ENCODE measurements at regions not wholly inside any gene's neighbourhood (a gene's known extent, or its start where the extent isn't known, plus 50 kb on each side); places are given as distances from the start of the nearest gene placed in this dataset.
"Not testable (repeated sequence)": the region's sequence is repeated elsewhere in the genome, so short reads cannot be mapped to it uniquely, and the experiment has no call there.

GRCh38 chr6:102722086-102722485 is 1328.6 kb downstream of the GRIK2 start:
- DNase-seq (ENCODE audit: low spot score); intact Hi-C loops (cut with DNase I): not testable (repeated sequence)

GRCh38 chr6:102717737-102718456 is 1324.4 kb downstream of the GRIK2 start:
- intact Hi-C loops (cut with DNase I): no loop called here

DNA sequence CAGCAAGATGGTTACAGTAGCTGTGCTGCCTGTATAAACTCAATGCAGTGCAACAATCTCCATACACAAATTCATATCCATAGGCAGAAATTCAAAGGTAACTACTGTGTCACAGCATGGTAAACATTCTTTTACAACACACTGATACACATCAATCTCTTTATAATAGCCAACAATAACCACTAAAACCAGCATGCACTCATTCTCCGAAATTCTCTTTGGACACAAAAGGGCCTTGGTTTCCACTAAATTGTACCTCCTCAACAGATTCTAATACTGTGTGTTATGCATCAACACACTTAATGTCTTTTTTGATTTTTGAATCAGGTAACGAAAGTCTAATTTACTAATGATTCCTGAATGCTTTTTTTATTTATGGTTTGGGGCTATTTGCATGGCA is 1323.7 kb downstream of the GRIK2 start:
- no peak for DNase-seq (ENCODE audit: low spot score)
- intact Hi-C loops (cut with DNase I): no loop called here

More at GRCh38 chr6:102717737-102718456, 1324.4 kb downstream of the GRIK2 start:
- no peak for DNase-seq (ENCODE audit: low spot score)

DNA sequence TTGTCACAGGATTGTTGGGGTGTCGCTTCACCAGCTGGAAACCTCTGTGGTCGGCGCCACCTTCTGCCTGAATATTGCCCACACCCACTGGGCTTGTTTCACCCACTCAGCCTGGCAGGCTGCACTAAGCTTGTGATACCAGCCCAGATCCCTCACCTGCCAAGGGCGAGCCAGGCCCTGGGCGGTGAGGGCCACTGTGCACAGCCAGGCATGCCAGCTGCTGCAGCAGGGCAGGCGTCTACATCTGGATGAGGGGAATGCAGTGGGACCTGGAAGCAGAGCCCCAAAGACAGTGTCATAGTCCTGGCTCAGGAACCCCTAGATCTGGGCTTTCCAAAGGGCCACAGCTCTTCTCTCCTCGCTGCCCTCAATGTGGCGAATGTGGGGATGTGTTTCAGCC is 1307.5 kb downstream of the GRIK2 start:
- intact Hi-C loops (cut with DNase I): no loop called here
- no peak for DNase-seq (ENCODE audit: low spot score)

DNA sequence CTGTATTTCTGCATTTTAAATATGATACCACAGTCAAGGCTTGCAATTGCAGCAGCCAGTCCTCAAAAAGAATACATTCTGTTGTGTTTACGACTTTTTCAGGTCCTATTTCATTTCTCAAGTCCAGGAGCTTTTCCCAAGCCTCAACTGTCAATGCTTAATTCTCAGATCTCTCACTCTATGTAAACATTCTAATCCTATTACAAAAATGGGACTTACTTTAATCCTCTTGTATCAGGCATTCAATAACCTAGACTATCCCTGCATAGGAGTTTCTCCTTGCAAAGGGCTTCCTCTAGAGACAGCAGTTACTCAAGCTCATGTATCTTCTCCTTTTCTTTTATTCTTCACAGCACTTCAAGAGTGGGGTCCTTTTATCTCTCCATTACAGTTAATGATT is 1293.0 kb downstream of the GRIK2 start:
- no peak for DNase-seq (ENCODE audit: low spot score)
- intact Hi-C loops (cut with DNase I): no loop called here

DNA sequence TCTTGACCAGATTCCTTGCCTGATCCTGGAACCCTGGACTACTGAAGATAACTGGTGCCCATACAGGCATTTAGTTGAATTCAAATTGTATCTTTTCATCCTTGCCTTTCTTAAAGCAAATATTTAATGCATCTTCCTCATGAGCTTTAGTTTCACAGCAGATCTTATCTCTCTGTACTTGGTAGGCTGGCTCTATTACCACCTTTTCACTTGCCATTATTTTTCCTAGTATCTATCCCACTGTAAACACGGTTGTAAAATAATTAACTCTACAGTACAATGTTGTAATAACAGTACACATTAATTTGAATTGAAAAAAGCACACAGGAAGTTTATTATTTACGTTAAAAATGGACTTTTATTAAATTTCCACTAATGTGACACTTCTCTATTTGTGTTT is 1286.9 kb downstream of the GRIK2 start:
- no peak for DNase-seq (ENCODE audit: low spot score)
- intact Hi-C loops (cut with DNase I): no loop called here

GRCh38 chr6:102679865-102680264 is 1286.4 kb downstream of the GRIK2 start:
- no peak for DNase-seq (ENCODE audit: low spot score)
- intact Hi-C loops (cut with DNase I): no loop called here

- DNase-seq (ENCODE audit: low spot score): no peak
- intact Hi-C loops (cut with DNase I): no loop called here
Measured at GRCh38 chr6:102677225-102677624, 1283.7 kb downstream of the GRIK2 start.

DNA sequence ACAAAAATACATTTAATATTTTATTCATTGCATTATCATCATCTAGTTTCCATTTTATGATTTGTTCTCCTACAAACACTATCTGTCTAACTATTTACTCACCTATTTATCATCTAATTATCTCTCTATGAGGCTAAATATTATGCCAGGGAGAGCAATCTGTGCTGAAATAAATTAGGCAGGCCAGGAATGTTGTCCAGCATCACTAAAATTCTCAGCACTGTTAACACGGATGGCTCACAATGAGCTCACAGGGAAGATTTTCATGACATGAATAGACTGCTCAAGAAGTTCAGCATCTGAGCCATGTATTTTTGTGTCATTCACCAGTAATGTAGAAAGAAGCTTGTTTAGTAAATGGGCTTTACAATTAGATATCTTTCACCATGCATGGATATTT is 1277.2 kb downstream of the GRIK2 start:
- intact Hi-C loops (cut with DNase I): no loop called here

DNA sequence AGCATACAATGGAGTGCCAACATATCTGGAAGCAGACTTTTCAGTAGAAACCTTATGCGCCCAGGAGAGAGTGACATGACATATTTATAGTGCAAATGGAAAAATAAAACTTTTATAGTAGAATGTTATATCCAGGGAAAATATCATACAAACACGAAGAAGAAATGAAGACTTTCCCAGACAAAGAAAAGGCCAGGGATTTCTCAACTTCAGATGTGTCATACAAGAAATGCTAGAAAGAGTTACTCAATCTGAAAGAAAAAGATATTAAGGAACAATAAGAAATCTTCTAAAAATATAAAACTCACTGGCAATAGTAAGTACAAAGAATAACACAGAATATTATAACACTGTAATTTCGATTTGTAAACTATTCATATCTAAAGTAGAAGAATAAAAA is 1269.3 kb downstream of the GRIK2 start:
- intact Hi-C loops (cut with DNase I): no loop called here
- DNase-seq (ENCODE audit: low spot score): no peak

More for the DNA sequence above, 1277.2 kb downstream of the GRIK2 start:
- no peak for DNase-seq (ENCODE audit: low spot score)

GRCh38 chr6:102660303-102660702 is 1266.8 kb downstream of the GRIK2 start:
- DNase-seq (ENCODE audit: low spot score): no peak
- intact Hi-C loops (cut with DNase I): no loop called here

DNA sequence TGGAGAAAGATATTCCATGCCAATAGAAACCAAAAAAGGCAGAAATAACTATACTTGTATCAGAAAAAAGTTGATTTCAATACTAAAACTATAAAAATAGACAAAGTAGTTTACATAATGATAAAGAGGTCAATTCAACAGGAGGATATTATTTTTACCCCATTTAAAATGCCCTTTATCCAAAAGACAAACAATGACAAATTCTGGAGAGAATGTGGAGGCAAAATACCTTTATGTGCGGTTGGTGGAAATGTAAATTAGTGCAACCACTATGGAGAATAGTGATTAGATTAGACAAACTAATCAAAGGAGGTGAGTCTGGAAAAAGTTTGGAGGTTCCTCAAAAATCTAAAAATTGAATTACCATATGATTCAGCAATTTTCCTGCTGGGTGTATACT is 1262.3 kb downstream of the GRIK2 start:
- intact Hi-C loops (cut with DNase I): no loop called here
- DNase-seq (ENCODE audit: low spot score): no peak

DNA sequence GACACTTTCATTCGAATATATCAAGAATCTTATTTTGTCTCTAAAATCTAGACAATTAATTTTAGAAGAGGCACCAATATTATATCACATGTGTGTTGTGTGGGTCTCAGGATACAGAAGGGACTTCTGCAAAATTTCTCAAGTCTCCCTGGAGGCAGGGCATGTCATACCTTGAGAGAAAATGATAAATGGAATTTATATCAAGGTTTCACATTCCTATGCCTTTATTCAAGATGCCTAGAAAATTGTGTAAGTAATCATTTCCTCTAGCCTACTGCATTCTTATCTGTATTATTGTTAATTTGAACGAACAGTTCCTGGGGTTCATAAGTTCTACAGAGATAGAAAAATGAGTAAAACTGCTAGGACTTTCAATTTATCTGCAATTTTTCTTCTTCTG is 1247.9 kb downstream of the GRIK2 start:
- intact Hi-C loops (cut with DNase I): no loop called here
- DNase-seq (ENCODE audit: low spot score): no peak

GRCh38 chr6:102631921-102632320 is 1238.4 kb downstream of the GRIK2 start:
- no peak for DNase-seq (ENCODE audit: low spot score)
- intact Hi-C loops (cut with DNase I): no loop called here

GRCh38 chr6:102623201-102623600 is 1229.7 kb downstream of the GRIK2 start:
- intact Hi-C loops (cut with DNase I): no loop called here
- DNase-seq (ENCODE audit: low spot score): no peak

DNA sequence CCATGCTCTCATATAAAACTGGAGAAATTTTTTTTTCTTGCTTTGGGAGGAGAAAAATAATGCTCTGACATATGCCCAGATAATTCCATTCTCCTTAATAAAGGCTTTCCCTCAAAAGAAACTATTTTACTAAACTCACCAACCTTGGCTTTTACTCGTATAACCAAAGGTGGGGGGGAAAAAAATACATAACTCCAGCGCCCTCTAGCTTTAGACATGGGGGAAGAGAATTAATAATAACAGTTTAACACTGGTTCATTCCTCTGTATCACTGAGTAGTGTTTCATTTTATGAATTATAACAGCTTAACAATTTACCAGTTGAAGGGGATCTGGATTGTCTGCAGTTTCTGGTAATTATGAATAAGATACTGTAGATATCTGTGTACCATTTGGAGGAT is 1226.1 kb downstream of the GRIK2 start:
- intact Hi-C loops (cut with DNase I): no loop called here

GRCh38 chr6:102582569-102582968 is 1189.1 kb downstream of the GRIK2 start:
- no peak for DNase-seq (ENCODE audit: low spot score)

More for the DNA sequence above, 1226.1 kb downstream of the GRIK2 start:
- DNase-seq (ENCODE audit: low spot score): no peak

DNA sequence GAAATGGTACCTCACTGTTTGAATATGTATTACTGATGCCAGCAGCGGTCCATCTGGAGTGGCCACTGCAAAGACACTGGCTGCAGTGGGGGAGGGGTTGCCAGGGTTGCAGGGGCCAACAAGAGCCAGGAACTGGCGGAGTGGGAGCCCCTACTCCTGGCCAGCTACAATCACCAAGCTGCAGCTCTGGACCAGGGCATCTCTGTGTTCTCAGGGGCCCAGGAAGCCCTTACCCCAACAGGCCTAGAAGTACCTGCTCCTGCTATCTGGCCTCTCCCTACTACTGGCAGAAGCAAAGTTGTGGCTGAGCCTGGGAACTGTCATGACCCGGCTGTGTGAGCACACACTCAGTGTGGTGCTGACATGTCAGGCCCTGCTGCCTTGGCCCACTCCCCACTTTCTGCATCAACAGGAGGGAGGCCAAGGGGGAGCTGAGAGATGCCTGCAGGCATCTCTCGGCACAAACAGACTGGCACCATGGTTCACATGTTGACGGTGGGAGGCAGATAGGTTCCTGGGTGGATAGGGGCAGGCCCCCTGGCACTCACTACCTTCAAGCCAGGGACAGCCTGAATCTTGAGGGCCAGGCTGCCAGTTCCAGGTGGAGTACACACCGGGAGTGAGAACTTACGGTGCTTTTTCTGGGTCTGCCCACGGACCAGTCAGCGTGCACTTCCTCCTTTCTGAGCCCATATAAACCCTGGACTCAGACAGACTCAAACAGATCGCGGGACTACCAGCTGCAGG is 1188.0 kb downstream of the GRIK2 start:
- intact Hi-C loops (cut with DNase I): no loop called here
- no peak for DNase-seq (ENCODE audit: low spot score)

More at GRCh38 chr6:102582569-102582968, 1189.1 kb downstream of the GRIK2 start:
- intact Hi-C loops (cut with DNase I): no loop called here

- intact Hi-C loops (cut with DNase I): no loop called here
- DNase-seq (ENCODE audit: low spot score): no peak
Measured at GRCh38 chr6:102571236-102571908, 1177.9 kb downstream of the GRIK2 start.

GRCh38 chr6:102562713-102563112 is 1169.2 kb downstream of the GRIK2 start:
- no peak for DNase-seq (ENCODE audit: low spot score)
- intact Hi-C loops (cut with DNase I): no loop called here

DNA sequence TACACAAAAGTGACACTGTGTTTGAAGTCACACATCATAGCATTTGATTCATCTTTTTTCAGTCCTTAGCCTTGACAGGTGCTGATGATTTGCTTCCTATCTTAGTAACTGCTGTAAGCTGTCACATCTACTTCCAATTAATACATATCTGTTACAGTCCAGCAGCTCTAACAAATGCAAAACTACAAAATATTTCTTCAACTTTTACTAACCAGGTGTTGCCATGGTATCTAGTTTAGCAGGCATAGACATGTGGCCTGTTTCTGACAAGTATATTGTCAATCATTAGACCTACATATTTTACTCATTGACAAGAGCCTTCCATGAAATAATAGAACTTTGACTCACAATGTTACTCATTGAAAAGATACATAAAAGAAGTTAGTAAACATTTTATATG is 1159.7 kb downstream of the GRIK2 start:
- intact Hi-C loops (cut with DNase I): no loop called here
- no peak for DNase-seq (ENCODE audit: low spot score)
